HG02759 (cell line): ENCODE measurements at regions not wholly inside any gene's neighbourhood (a gene's known extent, or its start where the extent isn't known, plus 50 kb on each side); places are given as distances from the start of the nearest gene placed in this dataset.
"Not testable (repeated sequence)": the region's sequence is repeated elsewhere in the genome, so short reads cannot be mapped to it uniquely, and the experiment has no call there.

Source experiments
- ATAC-seq: cut with Tn5 transposase; IDR thresholded peaks from one replicate; pipeline ENCODE4 v1.9.1; 2021; ENCODE audit warnings: mild to moderate bottlenecking, moderate library complexity; ENCODE audit not compliant: unreplicated experiment

DNA sequence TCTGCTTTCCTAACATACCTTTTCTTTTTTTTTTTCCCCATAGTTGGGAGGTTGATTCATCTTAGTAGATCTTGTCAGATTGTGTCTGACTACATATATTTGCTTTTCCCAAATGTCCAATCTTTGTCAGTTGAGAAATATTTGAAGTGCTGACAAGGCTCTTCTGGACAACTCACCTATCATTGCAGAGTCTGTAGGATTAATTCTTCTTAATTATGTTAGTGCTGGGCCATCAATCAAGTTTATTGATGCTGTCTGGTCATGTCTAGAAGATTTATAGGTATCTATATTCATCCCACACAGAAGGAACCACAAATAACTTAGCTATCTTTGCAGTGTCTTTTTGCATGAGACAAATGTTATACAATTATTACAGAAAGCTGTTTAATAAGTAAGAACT lies 310.6 kb downstream of the ACTR3B start:
- no peak for ATAC-seq

DNA sequence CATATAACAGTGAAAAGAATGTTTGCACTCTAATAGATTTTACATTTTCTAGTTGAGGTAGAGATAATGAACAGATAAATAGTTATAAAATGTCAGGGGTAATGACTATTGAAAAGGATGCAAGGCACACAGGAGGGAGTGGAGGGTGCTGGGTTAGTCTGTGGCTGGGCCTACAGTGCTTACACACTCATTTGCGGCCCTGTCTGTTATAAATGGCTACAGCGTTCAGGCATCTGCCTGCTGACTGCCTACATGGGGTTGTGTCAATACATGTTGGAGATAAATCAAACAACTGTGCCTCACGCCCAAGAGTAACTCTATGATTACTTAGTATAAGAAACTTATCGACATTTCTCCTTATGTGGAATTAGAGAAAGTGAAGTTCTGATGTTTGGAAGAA lies 313.3 kb downstream of the ACTR3B start:
- no peak for ATAC-seq

- not testable (repeated sequence) for ATAC-seq
These were observed 316.7 kb downstream of the ACTR3B start for GRCh38 chr7:153076289-153076688.

DNA sequence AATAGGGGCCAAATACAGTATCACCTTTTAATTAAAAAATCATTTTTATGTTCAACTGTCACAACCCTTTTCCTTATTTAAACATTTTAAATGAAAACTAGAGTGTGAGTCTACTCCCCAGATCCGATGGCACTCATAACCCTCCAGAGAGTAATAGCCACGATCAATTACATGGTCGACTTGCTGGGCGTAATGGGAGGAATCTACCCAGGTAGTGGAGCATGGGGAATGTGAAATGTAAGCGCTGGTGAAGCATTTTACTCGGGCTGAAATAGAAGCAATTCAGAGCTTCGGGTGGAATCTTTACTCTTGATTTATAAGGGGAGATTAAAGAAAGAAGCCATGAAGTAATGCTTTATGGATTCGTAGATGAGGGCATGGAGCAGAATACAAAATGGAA lies 321.9 kb downstream of the ACTR3B start:
- no peak for ATAC-seq

- no peak for ATAC-seq
These were observed 324.7 kb downstream of the ACTR3B start for GRCh38 chr7:153084278-153084677.

DNA sequence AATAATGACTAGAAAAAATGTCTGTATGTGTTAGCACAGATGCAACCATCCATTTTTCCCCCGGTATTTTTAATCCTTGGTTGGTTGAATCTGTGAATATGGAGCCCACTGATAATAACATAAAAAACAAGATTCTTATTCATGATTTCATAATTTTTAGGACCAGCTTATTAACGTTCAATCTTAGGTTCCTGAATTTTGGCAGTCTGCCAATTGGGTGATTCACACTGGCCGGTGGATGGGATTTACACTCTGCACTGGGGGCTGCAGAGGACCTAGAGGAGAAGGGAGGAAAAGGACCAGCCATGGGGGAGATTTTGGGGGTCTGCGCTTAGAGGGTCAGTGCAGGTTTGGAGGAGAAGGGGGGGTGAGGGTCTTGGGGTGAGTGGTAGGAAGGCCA lies 327.9 kb downstream of the ACTR3B start:
- ATAC-seq: no peak

DNA sequence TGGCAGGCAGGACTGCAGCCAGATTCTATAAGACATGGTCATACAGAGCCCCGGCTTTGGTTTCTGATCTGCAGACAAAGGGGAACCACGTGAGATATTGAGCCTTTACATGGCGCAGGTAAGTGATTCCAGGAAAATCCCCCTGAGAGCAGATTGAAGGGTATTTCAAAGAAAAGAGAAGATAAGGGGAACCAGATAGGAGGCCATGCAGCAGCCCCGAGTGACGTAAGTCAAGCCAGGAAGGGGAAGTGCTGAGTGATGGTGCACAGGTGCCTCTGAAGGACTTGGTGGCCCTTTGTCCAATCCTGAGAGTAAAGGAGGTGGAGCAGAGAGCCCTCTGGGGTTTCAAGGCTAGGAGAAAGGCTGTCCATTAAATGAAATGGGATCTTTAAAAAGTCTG lies 329.0 kb downstream of the ACTR3B start:
- no peak for ATAC-seq

DNA sequence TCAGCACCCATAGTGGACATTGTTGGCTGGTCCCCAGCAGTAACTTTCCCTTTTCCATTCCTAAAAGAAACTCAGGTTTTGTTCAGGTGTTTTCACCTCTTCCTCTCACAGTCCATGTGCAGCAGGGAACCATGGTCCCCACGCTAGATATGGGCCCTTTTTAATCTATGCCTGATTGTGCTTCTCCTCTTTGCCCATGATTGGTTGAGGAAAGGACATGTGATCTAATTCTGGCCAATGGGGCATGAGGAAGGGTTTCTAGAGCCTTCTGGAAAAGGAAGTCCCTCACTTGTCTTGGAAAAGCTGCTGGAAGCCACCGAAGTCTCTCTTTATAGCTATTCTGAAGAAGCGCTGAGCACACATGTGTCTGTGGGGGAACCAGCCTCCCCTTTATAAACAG lies 330.7 kb downstream of the ACTR3B start:
- ATAC-seq: no peak

DNA sequence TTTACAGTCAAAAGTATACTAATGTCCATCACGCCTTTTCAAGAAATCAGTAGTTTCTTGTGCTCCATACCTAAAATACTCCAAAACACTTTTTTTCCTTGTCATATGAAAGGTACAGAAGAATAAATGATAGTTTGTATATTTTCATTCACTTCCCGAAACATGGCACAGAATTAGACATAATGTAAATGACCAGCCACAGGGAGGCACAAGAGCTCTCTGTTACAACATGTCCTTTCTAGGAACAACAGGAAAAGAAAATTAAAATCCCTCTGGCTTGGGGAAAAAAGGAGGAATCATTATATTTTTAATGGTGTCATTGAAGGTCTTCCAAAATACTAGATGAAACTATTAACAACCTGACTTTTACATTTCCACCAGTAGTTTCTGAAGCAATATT lies 331.2 kb downstream of the ACTR3B start:
- ATAC-seq: no peak

GRCh38 chr7:153091477-153091876 lies 331.9 kb downstream of the ACTR3B start:
- ATAC-seq: no peak

DNA sequence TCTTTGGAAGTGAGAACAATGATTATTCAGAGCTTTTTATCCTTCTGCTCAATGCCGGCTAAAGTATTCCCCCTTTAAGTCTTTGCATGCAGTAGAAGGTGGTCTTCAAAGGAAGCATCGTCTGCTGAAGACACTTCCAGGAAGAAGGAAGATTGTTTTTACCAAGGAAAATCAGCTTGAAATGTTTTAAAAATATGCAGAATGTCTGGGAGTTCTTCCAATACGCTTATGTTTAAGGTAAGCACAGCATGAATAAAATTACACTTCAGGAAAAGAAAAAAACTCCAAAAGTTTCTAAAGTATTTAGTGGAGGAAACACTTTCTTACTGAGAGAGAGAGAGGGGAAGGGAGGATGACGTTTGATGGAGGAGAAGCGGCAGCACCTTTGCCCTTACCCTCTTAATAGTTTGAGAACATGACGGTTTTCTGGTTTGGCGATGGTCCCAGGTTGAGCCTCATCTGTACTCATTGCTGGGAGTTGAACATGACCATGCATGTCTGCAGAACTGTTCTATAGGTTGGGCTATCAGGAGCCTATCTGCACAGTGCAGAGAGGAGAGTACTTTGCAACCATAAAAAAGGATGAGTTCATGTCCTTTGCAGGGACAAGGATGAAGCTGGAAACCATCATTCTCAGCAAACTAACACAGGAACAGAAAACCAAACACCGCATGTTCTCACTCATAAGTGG lies 338.1 kb downstream of the ACTR3B start:
- no peak for ATAC-seq

DNA sequence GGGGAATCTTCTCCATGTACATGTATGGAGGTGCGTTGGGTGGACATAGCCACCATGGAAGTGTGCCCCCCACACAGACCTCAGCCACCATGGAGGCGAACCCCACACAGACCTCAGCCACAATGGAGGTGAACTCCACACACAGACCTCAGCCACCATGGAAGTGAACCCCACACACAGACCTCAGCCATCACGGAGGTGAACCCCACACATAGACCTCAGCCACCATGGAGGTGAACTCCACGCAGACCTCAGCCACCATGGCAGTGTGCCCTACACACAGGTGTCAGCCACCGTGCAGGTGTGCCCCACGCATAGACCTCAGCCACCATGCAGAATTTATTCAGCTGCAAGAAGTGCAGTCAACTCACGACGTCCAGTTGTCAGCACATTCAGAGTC lies 339.7 kb downstream of the ACTR3B start:
- ATAC-seq: no peak

DNA sequence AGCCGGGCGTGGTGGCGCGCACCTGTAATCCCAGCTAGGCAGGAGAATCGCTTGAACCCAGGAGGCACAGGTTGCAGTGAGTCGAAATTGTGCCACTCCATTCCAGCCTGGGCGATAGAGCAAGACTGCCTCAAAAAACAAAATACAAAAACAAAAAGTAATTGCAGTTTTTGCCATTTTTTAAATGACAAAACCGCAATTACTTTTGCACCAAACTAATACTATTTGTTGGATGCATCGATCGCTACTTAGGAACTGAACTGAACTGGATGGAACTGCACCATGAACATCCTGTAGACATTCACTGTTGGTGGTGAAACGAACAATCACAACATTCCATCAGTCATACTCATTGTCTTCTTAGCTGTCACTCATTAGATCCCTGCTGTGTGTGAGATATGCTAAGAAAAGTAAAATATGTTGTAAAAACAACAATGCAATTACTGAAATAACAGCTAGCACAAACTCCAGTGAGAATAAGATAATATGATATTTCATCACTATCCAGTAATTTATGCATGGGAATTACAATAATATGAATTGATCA lies 341.2 kb downstream of the ACTR3B start:
- ATAC-seq: no peak

GRCh38 chr7:153103202-153103601 lies 343.6 kb downstream of the ACTR3B start:
- no peak for ATAC-seq

DNA sequence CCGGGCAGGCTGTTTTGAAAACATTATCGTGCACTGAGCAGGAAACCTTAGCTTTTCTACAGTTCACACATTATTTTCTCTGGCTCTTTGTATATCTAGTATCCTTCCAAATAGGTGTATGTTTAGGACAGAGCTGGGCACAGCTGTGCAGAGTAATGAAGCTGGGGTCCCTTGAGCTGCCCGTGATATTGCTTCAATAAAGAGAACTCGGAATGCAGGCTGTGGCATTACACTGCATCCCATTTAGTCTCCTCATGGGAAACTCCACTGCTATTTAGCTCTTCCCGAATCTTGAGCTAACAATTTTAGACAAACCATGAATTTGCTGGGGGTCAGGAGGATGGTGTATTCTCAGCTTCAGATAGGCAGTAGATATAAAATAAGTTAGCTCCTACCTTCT lies 348.3 kb downstream of the ACTR3B start:
- no peak for ATAC-seq

DNA sequence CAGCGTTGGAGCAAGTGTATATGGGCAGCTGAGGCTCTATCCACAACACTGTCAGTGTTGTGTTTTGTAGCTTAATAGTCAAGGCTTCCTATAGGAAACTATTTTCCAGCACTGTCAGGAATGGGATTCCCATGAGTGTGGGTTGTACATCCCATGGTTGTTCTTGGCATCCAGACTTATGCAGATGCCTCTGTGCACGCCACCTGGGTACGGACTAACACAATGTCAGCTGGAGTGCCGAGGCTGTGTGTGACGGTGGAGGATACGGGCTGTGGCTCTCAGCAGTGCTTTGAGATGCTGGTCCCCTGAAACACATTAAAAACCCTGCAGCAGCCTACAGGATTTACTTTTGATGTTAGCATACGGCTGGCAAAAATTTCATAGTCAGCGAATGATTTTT lies 350.0 kb downstream of the ACTR3B start:
- no peak for ATAC-seq

DNA sequence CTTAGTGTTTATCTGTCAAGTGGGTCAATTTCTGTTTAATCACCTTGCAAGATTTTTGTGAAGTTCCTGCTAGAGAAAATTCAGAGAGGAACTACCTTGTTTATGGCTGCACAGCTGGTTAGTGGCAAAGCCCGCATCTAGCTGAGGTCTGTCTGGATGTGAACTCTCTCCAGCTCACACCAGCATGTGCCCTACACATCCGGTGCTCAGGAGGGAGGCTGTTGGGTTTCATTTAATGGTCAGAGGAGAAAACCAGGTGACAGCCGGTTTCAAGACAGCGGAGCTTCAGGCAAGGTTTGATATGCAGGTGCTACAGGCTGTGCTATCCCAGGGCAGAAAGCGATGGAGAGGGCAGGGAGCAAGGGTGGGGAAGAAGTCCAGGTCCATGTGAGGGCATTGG lies 351.1 kb downstream of the ACTR3B start:
- no peak for ATAC-seq

DNA sequence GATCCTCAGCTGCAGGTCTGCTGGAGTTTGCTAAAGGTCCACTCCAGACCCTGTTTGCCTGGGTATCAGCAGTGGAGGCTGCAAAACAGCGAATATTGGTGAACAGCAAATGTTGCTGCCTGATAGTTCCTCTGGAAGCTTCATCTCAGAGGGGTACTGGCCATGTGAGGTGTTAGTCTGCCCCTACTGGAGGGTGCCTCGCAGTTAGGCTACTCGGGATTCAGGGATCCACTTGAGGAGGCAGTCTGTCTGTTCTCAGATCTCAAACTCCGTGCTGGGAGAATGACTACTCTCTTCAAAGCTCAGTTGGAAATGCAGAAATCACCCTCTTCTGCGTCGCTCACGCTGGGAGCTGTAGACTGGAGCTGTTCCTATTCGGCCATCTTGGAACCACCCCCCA lies 362.7 kb downstream of the ACTR3B start:
- ATAC-seq: not testable (repeated sequence)

DNA sequence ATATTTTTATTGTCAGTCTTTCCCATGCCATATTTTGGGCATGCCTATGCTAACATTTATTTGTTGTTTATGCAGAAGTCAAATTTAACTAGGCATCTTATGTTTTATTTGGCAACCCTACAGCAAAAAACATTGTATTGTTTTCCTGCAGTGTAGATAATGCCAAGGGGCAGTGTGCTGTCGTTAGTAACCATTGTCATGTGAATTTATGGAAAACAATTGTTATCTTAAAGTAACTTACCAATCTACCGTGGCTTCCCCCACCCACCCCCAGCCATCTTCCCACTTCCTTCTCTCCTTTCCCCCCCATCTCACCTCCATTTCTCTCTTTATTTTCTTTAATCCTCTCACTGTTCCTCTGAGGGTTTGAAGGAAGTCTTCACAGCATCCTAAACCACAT lies 370.5 kb downstream of the ACTR3B start:
- no peak for ATAC-seq

DNA sequence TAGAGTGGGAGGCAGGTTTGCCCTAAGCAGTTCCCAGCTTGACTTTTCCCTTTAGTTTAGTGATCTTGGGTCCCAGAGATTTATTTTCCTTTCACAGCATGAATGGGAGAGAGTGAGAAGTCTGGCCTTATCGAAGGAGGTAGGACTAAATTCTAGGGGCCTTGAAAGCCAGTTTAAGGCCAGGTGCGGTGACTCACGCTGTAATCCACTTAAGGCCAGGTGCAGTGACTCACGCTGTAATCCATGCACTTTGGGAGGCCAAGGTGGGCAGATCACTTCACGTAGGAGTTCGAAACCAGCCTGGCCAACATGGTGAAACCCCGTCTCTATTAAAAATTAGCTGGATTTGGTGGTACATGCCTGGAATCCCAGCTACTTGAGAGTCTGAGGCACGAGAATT lies 392.2 kb downstream of the ACTR3B start:
- no peak for ATAC-seq

- ATAC-seq: no peak
These were observed 393.4 kb downstream of the ACTR3B start for GRCh38 chr7:153152801-153153422.

- ATAC-seq: no peak
These were observed 398.6 kb downstream of the ACTR3B start for GRCh38 chr7:153158149-153158548.

GRCh38 chr7:153170287-153170686 lies 410.7 kb downstream of the ACTR3B start:
- no peak for ATAC-seq
